IMR-90 (cell line): ENCODE measurements at regions not wholly inside any gene's neighbourhood (a gene's known extent, or its start where the extent isn't known, plus 50 kb on each side); places are given as distances from the start of the nearest gene placed in this dataset.

ENCODE experiments used
- ATAC-seq: fragments of 200-7000 bp; cut with Tn5 transposase; 2 replicates; pipeline ENCODE4 v1.9.1; 2020; ENCODE audit warnings: low read depth, mild to moderate bottlenecking, moderate library complexity
- BruUV-seq: library from RNA; stranded (reverse); fragments of 400-500 nt; replicated peaks from 2 replicates; lab custom pipeline; 2021; lab: Mats Ljungman, UMichigan
- CTCF ChIA-PET: fragments of 300-600 bp; formaldehyde crosslinking; extraction: SDS; loops from one replicate; lab custom pipeline; 2021; ENCODE audit warnings: antibody characterized with exemption; lab: Yijun Ruan, JAX
- POLR2A ChIA-PET: fragments of 300-600 bp; sonication (Branson Sonifier 250); formaldehyde crosslinking; loops from one replicate; lab custom pipeline; 2022; ENCODE audit warnings: antibody characterized with exemption; ENCODE audit not compliant: unreplicated experiment; lab: Charles Lee
- DNase-seq: peaks from one replicate; pipeline ENCODE4 v3.0.0; 2013
- H2AFZ ChIP-seq: replicated peaks from 2 replicates; pipeline ENCODE3; 2013; ENCODE audit warnings: low read length, mild to moderate bottlenecking; ENCODE audit not compliant: poor library complexity
- H2AK5ac ChIP-seq: 2 replicates; pipeline ENCODE4 v1.6.1; 2013; ENCODE audit warnings: low read depth, low read length, inconsistent platforms
- H2AK9ac ChIP-seq: replicated peaks from 2 replicates; pipeline ENCODE3; 2013; ENCODE audit warnings: mild to moderate bottlenecking, low read depth, low read length, moderate library complexity; ENCODE audit not compliant: poor library complexity
- H2BK120ac ChIP-seq: 2 replicates; pipeline ENCODE4 v1.6.1; 2013; ENCODE audit warnings: low read depth, low read length, inconsistent platforms
- H2BK15ac ChIP-seq: 3 replicates; pipeline ENCODE4 v1.6.1; 2013; ENCODE audit warnings: low read depth, low read length, inconsistent platforms
- H2BK20ac ChIP-seq: 2 replicates; pipeline ENCODE4 v1.6.1; 2013; ENCODE audit warnings: low read depth, mild to moderate bottlenecking, inconsistent platforms, low read length, moderate library complexity
- H2BK5ac ChIP-seq: 2 replicates; pipeline ENCODE4 v1.6.1; 2013; ENCODE audit warnings: mild to moderate bottlenecking, low read depth, low read length, inconsistent platforms; ENCODE audit not compliant: poor library complexity, severe bottlenecking
- H3K14ac ChIP-seq: replicated peaks from 2 replicates; pipeline ENCODE4 v1.6.1; 2013; ENCODE audit warnings: low read depth, low read length, inconsistent platforms
- H3K18ac ChIP-seq: 2 replicates; pipeline ENCODE4 v1.6.1; 2013; ENCODE audit warnings: low read depth, low read length, control low read depth
- H3K23ac ChIP-seq: 2 replicates; pipeline ENCODE4 v1.6.1; 2013; ENCODE audit warnings: low read depth, low read length, inconsistent platforms
- H3K27ac ChIP-seq: 2 replicates; pipeline ENCODE4 v1.5.1; 2013; ENCODE audit warnings: mild to moderate bottlenecking, control low read depth, low read length; ENCODE audit not compliant: insufficient read depth
- H3K27me3 ChIP-seq: 2 replicates; pipeline ENCODE4 v1.6.1; 2013; ENCODE audit warnings: low read length; ENCODE audit not compliant: control insufficient read depth, insufficient read depth
- H3K36me3 ChIP-seq: 2 replicates; pipeline ENCODE4 v1.6.1; 2013; ENCODE audit warnings: low read length, mixed read lengths; ENCODE audit not compliant: control insufficient read depth, insufficient read depth
- H3K4ac ChIP-seq: 2 replicates; pipeline ENCODE4 v1.6.1; 2013; ENCODE audit warnings: low read depth, low read length, inconsistent platforms
- H3K4me1 ChIP-seq: 2 replicates; pipeline ENCODE4 v1.6.1; 2013; ENCODE audit warnings: low read length, mixed read lengths; ENCODE audit not compliant: control insufficient read depth, insufficient read depth
- H3K4me2 ChIP-seq: 2 replicates; pipeline ENCODE4 v1.6.1; 2013; ENCODE audit warnings: low read depth, mild to moderate bottlenecking, control low read depth, low read length, moderate library complexity
- H3K4me3 ChIP-seq: 2 replicates; pipeline ENCODE4 v1.5.1; 2013; ENCODE audit warnings: low read depth, mild to moderate bottlenecking, control low read depth, low read length, moderate library complexity; ENCODE audit not compliant: insufficient read depth
- H3K56ac ChIP-seq: 2 replicates; pipeline ENCODE4 v1.6.1; 2013; ENCODE audit warnings: low read length, inconsistent platforms; ENCODE audit not compliant: insufficient read depth; ENCODE audit errors: extremely low read depth
- H3K79me1 ChIP-seq, 2 experiments: 2 replicates each; pipeline ENCODE4 v1.6.1; 2013; ENCODE audit warnings: low read length in 2 of 2, inconsistent platforms in 1 of 2, low read depth in 1 of 2
- H3K9ac ChIP-seq: 2 replicates; pipeline ENCODE4 v1.6.1; 2013; ENCODE audit warnings: low read depth, low read length, control low read depth
- H3K9me1 ChIP-seq: 2 replicates; pipeline ENCODE4 v1.6.1; 2013; ENCODE audit warnings: low read length, inconsistent platforms; ENCODE audit not compliant: insufficient read depth
- H3K9me3 ChIP-seq: 2 replicates; pipeline ENCODE4 v1.6.1; 2013; ENCODE audit warnings: low read length; ENCODE audit not compliant: control insufficient read depth, insufficient read depth
- H4K20me1 ChIP-seq: 2 replicates; pipeline ENCODE4 v1.6.1; 2013; ENCODE audit warnings: low read length, inconsistent platforms; ENCODE audit not compliant: insufficient read depth
- H4K5ac ChIP-seq: 2 replicates; pipeline ENCODE4 v1.6.1; 2013; ENCODE audit warnings: mild to moderate bottlenecking, low read depth, low read length, control low read depth
- H4K8ac ChIP-seq, 2 experiments: 2 replicates each; pipeline ENCODE4 v1.6.1; 2013; ENCODE audit warnings: low read depth in 2 of 2, low read length in 2 of 2, control low read depth in 1 of 2, inconsistent platforms in 1 of 2
- H4K91ac ChIP-seq: 2 replicates; pipeline ENCODE4 v1.6.1; 2013; ENCODE audit warnings: low read depth, low read length, inconsistent platforms; ENCODE audit not compliant: insufficient read depth
- BHLHE40 ChIP-seq: fragments of 150-350 bp; IDR thresholded peaks from 2 replicates; pipeline ENCODE4 v1.6.1; 2016; ENCODE audit warnings: mild to moderate bottlenecking, low read depth, low read length
- CEBPB ChIP-seq: IDR thresholded peaks from 2 replicates; pipeline ENCODE4 v1.6.1; 2012; ENCODE audit warnings: low read depth, low read length, improper control_type of control experiment
- CHD1 ChIP-seq: IDR thresholded peaks from 2 replicates; pipeline ENCODE4 v1.6.1; 2012; ENCODE audit warnings: low read depth, low read length, improper control_type of control experiment
- CTCF ChIP-seq: conservative IDR thresholded peaks from 2 replicates; pipeline ENCODE4 v1.5.1; 2012; ENCODE audit warnings: mild to moderate bottlenecking, low read depth, low read length, improper control_type of control experiment
- FOS ChIP-seq: fragments of 150-350 bp; IDR thresholded peaks from 2 replicates; pipeline ENCODE4 v1.6.1; 2016; ENCODE audit warnings: low read depth, low read length
- MAFK ChIP-seq: IDR thresholded peaks from 2 replicates; pipeline ENCODE4 v1.6.1; 2012; ENCODE audit warnings: low read depth, low read length, improper control_type of control experiment
- MAZ ChIP-seq: IDR thresholded peaks from 2 replicates; pipeline ENCODE4 v1.6.1; 2012; ENCODE audit warnings: low read depth, mild to moderate bottlenecking, low read length, improper control_type of control experiment, moderate library complexity, borderline replicate concordance
- MXI1 ChIP-seq: IDR thresholded peaks from 2 replicates; pipeline ENCODE4 v1.6.1; 2012; ENCODE audit warnings: low read depth, mild to moderate bottlenecking, low read length, moderate library complexity, borderline replicate concordance
- NFE2L2 ChIP-seq: fragments of 150-350 bp; IDR thresholded peaks from 2 replicates; pipeline ENCODE4 v1.6.1; 2016; ENCODE audit warnings: low read depth, mild to moderate bottlenecking, low read length
- POLR2A ChIP-seq: IDR thresholded peaks from 2 replicates; pipeline ENCODE4 v1.6.1; 2012; ENCODE audit warnings: mild to moderate bottlenecking, low read depth, low read length
- RAD21 ChIP-seq: IDR thresholded peaks from 2 replicates; pipeline ENCODE4 v1.6.1; 2012; ENCODE audit warnings: low read length, improper control_type of control experiment
- RCOR1 ChIP-seq: IDR thresholded peaks from 2 replicates; pipeline ENCODE4 v1.6.1; 2012; ENCODE audit warnings: mild to moderate bottlenecking, low read length, improper control_type of control experiment; ENCODE audit not compliant: insufficient replicate concordance
- RFX5 ChIP-seq: IDR thresholded peaks from 2 replicates; pipeline ENCODE4 v1.8.0; 2012; ENCODE audit warnings: low read depth, mild to moderate bottlenecking, low read length, moderate library complexity
- SMC3 ChIP-seq: fragments of 150-350 bp; IDR thresholded peaks from 2 replicates; pipeline ENCODE4 v1.6.1; 2016; ENCODE audit warnings: low read depth, mild to moderate bottlenecking, antibody characterized with exemption, low read length, moderate library complexity
- USF2 ChIP-seq: fragments of 150-350 bp; IDR thresholded peaks from 2 replicates; pipeline ENCODE4 v1.6.1; 2017; ENCODE audit warnings: mild to moderate bottlenecking, antibody characterized with exemption, low read length, low read depth
- WGBS, 2 experiments: methylation state at CpG; one replicate each; pipeline versions ENCODE4 v1.1.5 to v1.1.7; 2013; ENCODE audit warnings: missing lambda C conversion rate in 2 of 2; ENCODE audit not compliant: insufficient read length in 1 of 2; ENCODE audit errors: extremely low coverage in 2 of 2; 5-methylcytosine and 5-hydroxymethylcytosine counted together
- dilution Hi-C: fragments of 300-500 bp; cut with HindIII; formaldehyde crosslinking; loops from one replicate; pipeline ENCODE4 v1.14.3; 2018; ENCODE audit warnings: low sequenced_read_pairs; ENCODE audit not compliant: unreplicated experiment
- in situ Hi-C: fragments of 300-500 bp; cut with MboI; formaldehyde crosslinking; loops from 3 replicates; pipeline ENCODE4 v1.14.3; 2019; ENCODE audit warnings: low sequenced_read_pairs, inconsistent platforms, mixed read lengths
- intact Hi-C: fragments of 100-400 bp; cut with micrococcal nuclease; formaldehyde crosslinking; loops from 2 replicates; pipeline ENCODE4 v1.10.0; 2022
- TF ChIP-seq, protein P1 (sequence below): fragments of 150-350 bp; IDR thresholded peaks from 2 replicates; pipeline ENCODE4 v1.6.1; 2016; ENCODE audit warnings: low read depth, mild to moderate bottlenecking, low read length, moderate library complexity, borderline replicate concordance

GRCh38 chr18:2204736-2205135, 366.6 kb downstream of the METTL4 start:
- DNase-seq (no peak), ATAC-seq (no peak)
- H3K9me1 ChIP-seq, result no peaks in the 10 kb centered on the region
- dilution Hi-C loops (no loop called here), in situ Hi-C loops (no loop called here), intact Hi-C loops (no loop called here)
- H3K27ac ChIP-seq, result no peak overlapping the region
- BruUV-seq, result no TSS peak
- H4K5ac ChIP-seq, result no peak overlapping the region
- no peak overlapping the region for H2BK120ac ChIP-seq
- H4K8ac ChIP-seq, result no peak overlapping the region
- POLR2A ChIA-PET, result no interaction called here
- H2BK15ac ChIP-seq, result no peak overlapping the region
- no peak overlapping the region for H3K56ac ChIP-seq
- no peak overlapping the region for H3K4me2 ChIP-seq
- no peak for TF ChIP-seq SMC3
- TF ChIP-seq POLR2A, result no peak
- no peak for TF ChIP-seq CEBPB
- TF ChIP-seq, protein P1, sequence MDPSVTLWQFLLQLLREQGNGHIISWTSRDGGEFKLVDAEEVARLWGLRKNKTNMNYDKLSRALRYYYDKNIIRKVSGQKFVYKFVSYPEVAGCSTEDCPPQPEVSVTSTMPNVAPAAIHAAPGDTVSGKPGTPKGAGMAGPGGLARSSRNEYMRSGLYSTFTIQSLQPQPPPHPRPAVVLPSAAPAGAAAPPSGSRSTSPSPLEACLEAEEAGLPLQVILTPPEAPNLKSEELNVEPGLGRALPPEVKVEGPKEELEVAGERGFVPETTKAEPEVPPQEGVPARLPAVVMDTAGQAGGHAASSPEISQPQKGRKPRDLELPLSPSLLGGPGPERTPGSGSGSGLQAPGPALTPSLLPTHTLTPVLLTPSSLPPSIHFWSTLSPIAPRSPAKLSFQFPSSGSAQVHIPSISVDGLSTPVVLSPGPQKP, result no peak
- TF ChIP-seq RFX5, result no peak
- no peak for TF ChIP-seq RAD21
- TF ChIP-seq FOS, result no peak
- no peak for TF ChIP-seq NFE2L2
- no peak for TF ChIP-seq CTCF
- TF ChIP-seq USF2, result no peak
- TF ChIP-seq RCOR1, result no peak
- no peak for TF ChIP-seq CHD1
- no peak for TF ChIP-seq MAFK
- TF ChIP-seq MXI1, result no peak
- TF ChIP-seq MAZ, result no peak
- no peak for TF ChIP-seq BHLHE40
- 80% methylated on average over 1 of the region's 2 CpGs; no CpG with 5 or more reads in 1 of the 2 experiments for WGBS, 2 experiments
- H4K20me1 ChIP-seq, result no peaks in the 10 kb centered on the region
- no peaks in the 10 kb centered on the region for H3K36me3 ChIP-seq
- H2AK5ac ChIP-seq, result no peak overlapping the region
- H2AK9ac ChIP-seq, result no peak overlapping the region
- no peak overlapping the region for H4K91ac ChIP-seq
- no peak overlapping the region for H3K14ac ChIP-seq
- no peak overlapping the region for H3K9ac ChIP-seq
- H2BK5ac ChIP-seq, result no peak overlapping the region
- no peaks in the 10 kb centered on the region for H3K4me1 ChIP-seq
- no peak overlapping the region for H2BK20ac ChIP-seq
- CTCF ChIA-PET, result no interaction called here
- no peaks in the 10 kb centered on the region for H3K79me1 ChIP-seq
- no peak overlapping the region for H3K23ac ChIP-seq
- no peak overlapping the region for H3K4me3 ChIP-seq
- no peak overlapping the region for H2AFZ ChIP-seq
- H3K4ac ChIP-seq, result no peak overlapping the region
- H3K9me3 ChIP-seq, result peaks cover 2% of the 10 kb centered on the region; the same call in 1 of the 2 replicates
- no peak overlapping the region for H3K18ac ChIP-seq
- H3K27me3 ChIP-seq, result no peaks in the 10 kb centered on the region
